ENCODE measurements at regions not wholly inside any gene's neighbourhood (a gene's known extent, or its start where the extent isn't known, plus 50 kb on each side); places are given as distances from the start of the nearest gene placed in this dataset.

GRCh38 chr2:122244598-122245229 is 489.3 kb downstream of the TSN start:
- TF ChIP-seq CTCF (IDR thresholded peaks at IDR 0.05 in 2 of 3, conservative IDR thresholded peaks at IDR 0.05 in 1 of 3; ENCODE audit: insufficient read depth in 2 of 3, low read depth in 1 of 3, low read length in 3 of 3) (no peak), MECOM (CRISPR knock-in tag; IDR thresholded peaks at IDR 0.05) (no peak), CLOCK (CRISPR knock-in tag; IDR thresholded peaks at IDR 0.05; ENCODE audit: borderline replicate concordance) (no peak), CREBBP (IDR thresholded peaks at IDR 0.05; ENCODE audit: low read depth, low read length) (no peak)
